ENCODE measurements at regions not wholly inside any gene's neighbourhood (a gene's known extent, or its start where the extent isn't known, plus 50 kb on each side); places are given as distances from the start of the nearest gene placed in this dataset.

DNA sequence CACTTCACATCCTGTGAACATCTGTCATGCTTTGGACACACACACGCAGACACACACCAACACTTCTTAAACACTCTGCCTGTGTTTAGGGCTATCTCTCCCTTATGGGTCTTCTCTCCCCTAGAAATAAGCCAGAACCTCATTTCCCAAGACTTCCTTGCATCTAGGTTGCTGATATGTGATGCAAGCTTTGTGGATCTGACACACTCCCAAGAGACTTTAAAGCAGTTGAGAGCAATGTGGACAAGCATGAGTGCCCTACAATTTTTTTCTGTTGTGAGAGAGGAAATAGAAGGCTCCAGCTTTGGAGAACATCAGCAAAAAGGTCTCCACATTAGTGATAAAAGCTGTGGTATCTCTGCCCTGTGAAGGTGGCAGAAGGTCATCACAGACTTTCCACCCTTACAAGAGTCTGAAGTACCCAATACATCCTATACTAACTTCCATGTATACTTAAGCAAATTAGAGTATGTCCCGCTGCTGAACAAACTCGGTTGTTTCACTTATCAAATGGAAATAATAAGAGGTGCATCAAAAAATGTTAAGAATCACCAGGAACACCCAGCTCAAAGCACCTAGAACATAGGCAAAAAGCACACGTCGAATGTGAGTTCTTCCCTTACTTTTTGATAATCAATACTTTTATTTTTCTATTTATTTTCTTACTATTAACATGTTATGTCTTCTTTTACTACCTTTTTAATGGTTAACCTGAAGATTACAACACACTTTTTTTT is 267.6 kb downstream of the SETD4 start:
- FAIRE-seq (no peak), DNase-seq (ENCODE audit: low read depth, low spot score) (no peak)
- Histone ChIP-seq H3K4me2 (ENCODE audit: insufficient read depth, low read length) (no peak overlapping the region), H3K36me3 (ENCODE audit: control insufficient read depth in 2 of 2, extremely low read depth in 1 of 2, insufficient read depth in 2 of 2, low read length in 2 of 2) (no peaks in the 10 kb centered on the region), H3K9me1 (replicated peaks; ENCODE audit: control insufficient read depth, extremely low read depth, insufficient read depth, low read length) (no peaks in the 10 kb centered on the region), H3K4me1 (ENCODE audit: control insufficient read depth, extremely low read depth, insufficient read depth, low read length) (no peaks in the 10 kb centered on the region), H4K20me1 (replicated peaks; ENCODE audit: control insufficient read depth, extremely low read depth, insufficient read depth, low read length) (no peaks in the 10 kb centered on the region), H2AFZ (ENCODE audit: low read depth, low read length) (no peak overlapping the region), H3K9me3 (replicated peaks; ENCODE audit: control insufficient read depth, insufficient read depth, low read length) (no peaks in the 10 kb centered on the region), H3K79me2 (ENCODE audit: control insufficient read depth, insufficient read depth, low read length) (no peaks in the 10 kb centered on the region), H3K4me3 (replicated peaks in 1 of 3; ENCODE audit: insufficient read depth in 1 of 3, low read depth in 1 of 3, low read length in 3 of 3) (no peak overlapping the region), H3K9ac (replicated peaks; ENCODE audit: extremely low read depth, insufficient read depth, low read length) (no peak overlapping the region), H3K27ac (ENCODE audit: insufficient read depth, low read depth, low read length) (no peak overlapping the region), H3K27me3 (ENCODE audit: control insufficient read depth in 2 of 2, insufficient read depth in 2 of 2, low read length in 2 of 2) (peaks cover 7 to 14% of the 10 kb centered on the region in 2 experiments)
- no TSS peak for BruUV-seq (replicated peaks)
- TF ChIP-seq GATA2 (IDR thresholded peaks at IDR 0.05; ENCODE audit: insufficient read depth, insufficient read length, low read depth, low read length) (no peak), POLR2A (IDR thresholded peaks at IDR 0.05; ENCODE audit: low read depth, low read length) (no peak), EZH2 (IDR thresholded peaks at IDR 0.05; ENCODE audit: borderline replicate concordance, low read depth, low read length, severe bottlenecking) (no peak), POLR2AphosphoS5 (IDR thresholded peaks at IDR 0.05; ENCODE audit: insufficient read depth, low read depth, low read length) (no peak), MYC (IDR thresholded peaks at IDR 0.05; ENCODE audit: low read depth, low read length) (no peak), FOS (IDR thresholded peaks at IDR 0.05; ENCODE audit: borderline replicate concordance, insufficient read depth, low read length) (no peak), JUN (IDR thresholded peaks at IDR 0.05; ENCODE audit: borderline replicate concordance, insufficient read depth, insufficient read length, low read depth) (no peak)
- TF ChIP-seq, protein P1, sequence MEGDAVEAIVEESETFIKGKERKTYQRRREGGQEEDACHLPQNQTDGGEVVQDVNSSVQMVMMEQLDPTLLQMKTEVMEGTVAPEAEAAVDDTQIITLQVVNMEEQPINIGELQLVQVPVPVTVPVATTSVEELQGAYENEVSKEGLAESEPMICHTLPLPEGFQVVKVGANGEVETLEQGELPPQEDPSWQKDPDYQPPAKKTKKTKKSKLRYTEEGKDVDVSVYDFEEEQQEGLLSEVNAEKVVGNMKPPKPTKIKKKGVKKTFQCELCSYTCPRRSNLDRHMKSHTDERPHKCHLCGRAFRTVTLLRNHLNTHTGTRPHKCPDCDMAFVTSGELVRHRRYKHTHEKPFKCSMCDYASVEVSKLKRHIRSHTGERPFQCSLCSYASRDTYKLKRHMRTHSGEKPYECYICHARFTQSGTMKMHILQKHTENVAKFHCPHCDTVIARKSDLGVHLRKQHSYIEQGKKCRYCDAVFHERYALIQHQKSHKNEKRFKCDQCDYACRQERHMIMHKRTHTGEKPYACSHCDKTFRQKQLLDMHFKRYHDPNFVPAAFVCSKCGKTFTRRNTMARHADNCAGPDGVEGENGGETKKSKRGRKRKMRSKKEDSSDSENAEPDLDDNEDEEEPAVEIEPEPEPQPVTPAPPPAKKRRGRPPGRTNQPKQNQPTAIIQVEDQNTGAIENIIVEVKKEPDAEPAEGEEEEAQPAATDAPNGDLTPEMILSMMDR (IDR thresholded peaks at IDR 0.05; ENCODE audit: extremely low read depth in 1 of 2, insufficient read depth in 1 of 2, low read depth in 1 of 2, low read length in 2 of 2), result no peak
- TF ChIP-seq, protein P2, sequence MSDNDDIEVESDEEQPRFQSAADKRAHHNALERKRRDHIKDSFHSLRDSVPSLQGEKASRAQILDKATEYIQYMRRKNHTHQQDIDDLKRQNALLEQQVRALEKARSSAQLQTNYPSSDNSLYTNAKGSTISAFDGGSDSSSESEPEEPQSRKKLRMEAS (IDR thresholded peaks at IDR 0.05; ENCODE audit: insufficient read depth, insufficient read length), result no peak
- dilution Hi-C loops (cut with MboI; ENCODE audit: extremely low pct_ligation_motif_present, low sequenced_read_pairs) (no loop called here), intact Hi-C loops (cut with micrococcal nuclease) (no loop called here)
- CTCF ChIA-PET, result no interaction called here
- POLR2A ChIA-PET, result no interaction called here

All from endothelial cell of umbilical vein (primary cell).